SK-N-SH treated with all-trans-retinoic acid at 6 μM for 48 hours (cell line): ENCODE measurements at regions not wholly inside any gene's neighbourhood (a gene's known extent, or its start where the extent isn't known, plus 50 kb on each side); places are given as distances from the start of the nearest gene placed in this dataset.

Experiments
- SNAI2 ChIP-seq: fragments of 250-450 bp; sonication (Bioruptor Pico); IDR thresholded peaks from 2 replicates; pipeline ENCODE4 v1.5.0; 2020; ENCODE audit warnings: mild to moderate bottlenecking, moderate library complexity
- TOX ChIP-seq: fragments of 250-450 bp; sonication (Bioruptor Pico); IDR thresholded peaks from 2 replicates; pipeline ENCODE4 v1.8.0; 2021; ENCODE audit warnings: mild to moderate bottlenecking, moderate library complexity, borderline replicate concordance
- TF ChIP-seq, protein P1 (sequence below): fragments of 250-450 bp; sonication (Bioruptor Pico); IDR thresholded peaks from 2 replicates; pipeline ENCODE4 v1.8.0; 2020; ENCODE audit warnings: mild to moderate bottlenecking, moderate library complexity, borderline replicate concordance

DNA sequence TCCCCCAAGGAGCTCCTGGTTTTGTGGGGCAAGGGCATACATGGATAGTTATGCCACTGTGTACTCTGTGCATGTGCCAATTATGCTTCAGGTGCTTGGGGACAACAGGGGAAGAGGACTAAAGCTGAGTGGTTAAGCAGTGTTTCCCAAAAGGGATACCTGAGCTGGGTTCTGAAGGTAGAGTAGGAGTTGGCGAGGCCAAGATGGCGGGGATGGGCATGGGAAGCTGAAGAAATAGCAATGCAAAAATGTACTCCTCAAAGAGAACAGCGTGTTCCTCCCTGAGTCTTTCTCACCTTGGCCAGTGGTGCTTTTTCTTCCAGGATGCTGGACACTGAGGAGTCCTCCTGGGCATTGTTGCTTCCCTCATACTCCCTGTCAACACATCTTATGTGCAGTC, 90.0 kb upstream of the LARGE1 start:
- TF ChIP-seq TOX (no peak), SNAI2 (CRISPR knock-in tag) (no peak)
- TF ChIP-seq, protein P1, sequence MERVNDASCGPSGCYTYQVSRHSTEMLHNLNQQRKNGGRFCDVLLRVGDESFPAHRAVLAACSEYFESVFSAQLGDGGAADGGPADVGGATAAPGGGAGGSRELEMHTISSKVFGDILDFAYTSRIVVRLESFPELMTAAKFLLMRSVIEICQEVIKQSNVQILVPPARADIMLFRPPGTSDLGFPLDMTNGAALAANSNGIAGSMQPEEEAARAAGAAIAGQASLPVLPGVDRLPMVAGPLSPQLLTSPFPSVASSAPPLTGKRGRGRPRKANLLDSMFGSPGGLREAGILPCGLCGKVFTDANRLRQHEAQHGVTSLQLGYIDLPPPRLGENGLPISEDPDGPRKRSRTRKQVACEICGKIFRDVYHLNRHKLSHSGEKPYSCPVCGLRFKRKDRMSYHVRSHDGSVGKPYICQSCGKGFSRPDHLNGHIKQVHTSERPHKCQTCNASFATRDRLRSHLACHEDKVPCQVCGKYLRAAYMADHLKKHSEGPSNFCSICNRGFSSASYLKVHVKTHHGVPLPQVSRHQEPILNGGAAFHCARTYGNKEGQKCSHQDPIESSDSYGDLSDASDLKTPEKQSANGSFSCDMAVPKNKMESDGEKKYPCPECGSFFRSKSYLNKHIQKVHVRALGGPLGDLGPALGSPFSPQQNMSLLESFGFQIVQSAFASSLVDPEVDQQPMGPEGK (CRISPR knock-in tag), result no peak
